ENCODE measurements at regions not wholly inside any gene's neighbourhood (a gene's known extent, or its start where the extent isn't known, plus 50 kb on each side); places are given as distances from the start of the nearest gene placed in this dataset.

DNA sequence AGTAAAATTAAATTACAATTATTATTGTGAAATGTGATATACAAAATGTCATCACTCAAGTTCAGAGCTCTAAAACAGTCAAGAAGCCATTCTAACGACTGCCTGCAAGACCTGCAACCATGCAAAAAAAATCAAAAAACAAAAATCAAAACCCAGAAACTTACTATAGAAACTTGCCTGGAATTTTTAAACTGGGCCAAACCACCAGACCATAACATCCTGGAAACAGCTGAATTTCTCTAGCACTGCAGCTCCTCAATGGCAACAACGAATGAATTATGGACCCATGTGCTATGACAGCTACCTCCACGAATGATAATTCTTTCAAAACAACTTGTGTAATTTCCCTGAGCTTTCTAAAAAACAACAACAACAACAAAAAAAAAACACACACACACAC is 130.0 kb upstream of the KCNMB2 start:
- no peak for TF ChIP-seq ZFX (IDR thresholded peaks at IDR 0.05)
- TF ChIP-seq, protein P1, sequence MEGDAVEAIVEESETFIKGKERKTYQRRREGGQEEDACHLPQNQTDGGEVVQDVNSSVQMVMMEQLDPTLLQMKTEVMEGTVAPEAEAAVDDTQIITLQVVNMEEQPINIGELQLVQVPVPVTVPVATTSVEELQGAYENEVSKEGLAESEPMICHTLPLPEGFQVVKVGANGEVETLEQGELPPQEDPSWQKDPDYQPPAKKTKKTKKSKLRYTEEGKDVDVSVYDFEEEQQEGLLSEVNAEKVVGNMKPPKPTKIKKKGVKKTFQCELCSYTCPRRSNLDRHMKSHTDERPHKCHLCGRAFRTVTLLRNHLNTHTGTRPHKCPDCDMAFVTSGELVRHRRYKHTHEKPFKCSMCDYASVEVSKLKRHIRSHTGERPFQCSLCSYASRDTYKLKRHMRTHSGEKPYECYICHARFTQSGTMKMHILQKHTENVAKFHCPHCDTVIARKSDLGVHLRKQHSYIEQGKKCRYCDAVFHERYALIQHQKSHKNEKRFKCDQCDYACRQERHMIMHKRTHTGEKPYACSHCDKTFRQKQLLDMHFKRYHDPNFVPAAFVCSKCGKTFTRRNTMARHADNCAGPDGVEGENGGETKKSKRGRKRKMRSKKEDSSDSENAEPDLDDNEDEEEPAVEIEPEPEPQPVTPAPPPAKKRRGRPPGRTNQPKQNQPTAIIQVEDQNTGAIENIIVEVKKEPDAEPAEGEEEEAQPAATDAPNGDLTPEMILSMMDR (conservative IDR thresholded peaks at IDR 0.05): no peak

Data from C4-2B (cell line).